NCI-H524 treated with DMSO at 0.1 percent for 48 hours (cell line): ENCODE measurements at regions not wholly inside any gene's neighbourhood (a gene's known extent, or its start where the extent isn't known, plus 50 kb on each side); places are given as distances from the start of the nearest gene placed in this dataset.

ENCODE experiments used
- DNase-seq: peaks from one replicate; lab custom pipeline; 2025; lab: John Stamatoyannopoulos, UW

- DNase-seq, result no peak
Measured at GRCh38 chr13:57784633-57785032, 153.1 kb downstream of the PCDH17 start.

- peak; percentile 86 for DNase-seq
Measured at GRCh38 chr13:57787058-57787791, 155.7 kb downstream of the PCDH17 start.

GRCh38 chr13:57799624-57800023 lies 168.1 kb downstream of the PCDH17 start:
- no peak for DNase-seq

GRCh38 chr13:57813651-57814050 lies 182.1 kb downstream of the PCDH17 start:
- DNase-seq, result no peak

GRCh38 chr13:57815600-57815999 lies 184.1 kb downstream of the PCDH17 start:
- no peak for DNase-seq

GRCh38 chr13:57820924-57821323 lies 189.4 kb downstream of the PCDH17 start:
- DNase-seq, result no peak

- no peak for DNase-seq
Measured at GRCh38 chr13:57823704-57824103, 192.2 kb downstream of the PCDH17 start.

- DNase-seq, result no peak
Measured at GRCh38 chr13:57824121-57824520, 192.6 kb downstream of the PCDH17 start.

GRCh38 chr13:57825066-57825465 lies 193.5 kb downstream of the PCDH17 start:
- no peak for DNase-seq

GRCh38 chr13:57829496-57829895 lies 198.0 kb downstream of the PCDH17 start:
- no peak for DNase-seq

GRCh38 chr13:57832187-57832586 lies 200.6 kb downstream of the PCDH17 start:
- DNase-seq, result no peak

GRCh38 chr13:57837801-57838200 lies 206.3 kb downstream of the PCDH17 start:
- no peak for DNase-seq

GRCh38 chr13:57843521-57843920 lies 212.0 kb downstream of the PCDH17 start:
- DNase-seq, result no peak

- no peak for DNase-seq
Measured at GRCh38 chr13:57846600-57847173, 215.1 kb downstream of the PCDH17 start.

- no peak for DNase-seq
Measured at GRCh38 chr13:57857945-57858344, 226.4 kb downstream of the PCDH17 start.

GRCh38 chr13:57858376-57858775 lies 226.8 kb downstream of the PCDH17 start:
- DNase-seq, result no peak

- DNase-seq, result no peak
Measured at GRCh38 chr13:57862879-57863278, 231.3 kb downstream of the PCDH17 start.

- no peak for DNase-seq
Measured at GRCh38 chr13:57865600-57866294, 234.2 kb downstream of the PCDH17 start.

- DNase-seq, result no peak
Measured at GRCh38 chr13:57874530-57874929, 243.0 kb downstream of the PCDH17 start.

GRCh38 chr13:57877601-57878000 lies 246.1 kb downstream of the PCDH17 start:
- DNase-seq, result no peak

- no peak for DNase-seq
Measured at GRCh38 chr13:57878291-57878690, 246.7 kb downstream of the PCDH17 start.

GRCh38 chr13:57897225-57897624 lies 265.7 kb downstream of the PCDH17 start:
- DNase-seq, result no peak

- DNase-seq, result no peak
Measured at GRCh38 chr13:57899096-57899495, 267.6 kb downstream of the PCDH17 start.
